Astrocyte of the cerebellum (primary cell): ENCODE measurements at regions not wholly inside any gene's neighbourhood (a gene's known extent, or its start where the extent isn't known, plus 50 kb on each side); places are given as distances from the start of the nearest gene placed in this dataset.

Source experiments
- DNase-seq: peaks from one replicate; pipeline ENCODE4 v3.0.0-alpha.2; 2011; ENCODE audit warnings: low read depth
- H3K4me3 ChIP-seq: 2 replicates; pipeline ENCODE4 v1.5.1; 2011; ENCODE audit warnings: mild to moderate bottlenecking, low read depth, low read length, moderate library complexity
- CTCF ChIP-seq: IDR thresholded peaks from 2 replicates; pipeline ENCODE4 v1.5.1; 2012; ENCODE audit warnings: low read length, low read depth, moderate library complexity, mild to moderate bottlenecking; ENCODE audit errors: missing control alignments
- in situ Hi-C: cut with HindIII; loops from 2 replicates; pipeline ENCODE4 v1.10.0; 2017; ENCODE audit warnings: low sequenced_read_pairs

DNA sequence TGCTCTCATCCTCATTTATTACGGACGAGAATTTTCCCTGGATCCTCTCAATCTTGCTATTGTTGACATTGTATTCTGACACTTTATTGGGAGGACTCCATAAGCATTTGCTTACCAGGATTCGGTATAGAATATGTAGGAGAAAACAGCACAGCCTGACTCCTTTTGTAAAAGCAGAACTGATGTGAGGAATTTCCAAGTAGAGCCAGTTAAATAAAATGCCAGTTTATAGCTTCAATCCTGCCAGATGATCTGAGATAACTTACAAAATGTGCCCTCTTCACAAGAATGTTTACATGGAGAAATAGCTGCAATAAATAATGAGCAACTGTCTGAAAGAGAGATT, 332.9 kb upstream of the PRICKLE1 start:
- H3K4me3 ChIP-seq, result no peak overlapping the region
- TF ChIP-seq CTCF, result no peak
- in situ Hi-C loops, result no loop called here
- no peak for DNase-seq

DNA sequence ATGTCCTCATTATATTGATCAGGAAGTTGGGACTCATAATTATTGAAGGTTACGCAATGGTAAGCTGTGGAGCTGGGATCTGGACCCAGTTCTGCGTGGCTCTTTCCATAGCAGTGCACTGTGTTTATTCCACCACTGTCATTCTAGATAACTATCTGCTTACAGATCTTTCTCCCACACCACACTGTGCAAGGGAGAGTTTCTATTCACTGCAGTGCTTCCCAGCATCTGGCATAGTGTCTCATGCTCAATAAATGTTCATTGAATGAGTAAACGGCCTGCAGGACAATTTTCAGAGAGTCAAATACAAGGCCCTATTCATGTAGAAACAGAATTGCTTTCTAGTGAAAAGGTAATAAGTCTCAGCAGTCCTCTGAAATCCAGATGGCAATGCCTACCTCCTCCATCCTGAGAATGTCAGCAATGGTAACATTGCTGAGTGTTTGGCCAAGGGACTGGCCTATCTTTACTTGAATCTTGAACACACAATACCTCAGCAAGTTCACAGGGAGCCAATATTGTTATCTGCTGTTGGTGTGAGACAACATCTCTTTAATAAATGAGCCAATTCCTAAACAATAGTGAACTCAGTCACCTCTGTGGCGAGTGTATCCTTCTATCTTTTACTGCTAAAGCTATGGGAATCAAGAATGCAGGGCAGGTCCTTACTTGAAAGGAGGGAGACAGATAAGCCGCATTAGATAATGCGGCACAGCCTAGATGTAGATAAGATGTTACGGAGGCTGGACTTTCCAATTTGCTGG, 332.4 kb upstream of the PRICKLE1 start:
- H3K4me3 ChIP-seq, result no peak overlapping the region
- no peak for TF ChIP-seq CTCF
- no peak for DNase-seq
- in situ Hi-C loops, result no loop called here

DNA sequence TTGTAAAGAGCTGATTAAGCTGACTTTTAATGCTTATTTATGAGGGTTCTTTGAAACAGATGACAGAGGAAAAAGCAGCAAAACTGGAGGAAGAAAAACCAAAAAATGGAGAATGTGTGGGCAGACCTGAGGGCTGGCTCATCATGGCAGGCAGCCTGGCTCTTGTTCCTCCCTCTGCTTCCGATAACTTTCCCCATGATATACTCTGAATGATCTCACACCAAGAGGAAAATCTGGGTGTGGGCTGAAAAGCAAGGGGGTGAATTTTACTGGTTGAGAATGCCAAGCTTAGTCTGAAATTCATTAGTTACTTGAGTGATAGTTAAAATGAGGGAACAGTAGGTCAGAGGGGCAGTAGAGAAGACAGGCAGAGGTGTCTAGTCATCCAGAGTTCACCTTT, 330.1 kb upstream of the PRICKLE1 start:
- TF ChIP-seq CTCF, result no peak
- no peak for DNase-seq
- no peak overlapping the region for H3K4me3 ChIP-seq
- in situ Hi-C loops, result no loop called here

DNA sequence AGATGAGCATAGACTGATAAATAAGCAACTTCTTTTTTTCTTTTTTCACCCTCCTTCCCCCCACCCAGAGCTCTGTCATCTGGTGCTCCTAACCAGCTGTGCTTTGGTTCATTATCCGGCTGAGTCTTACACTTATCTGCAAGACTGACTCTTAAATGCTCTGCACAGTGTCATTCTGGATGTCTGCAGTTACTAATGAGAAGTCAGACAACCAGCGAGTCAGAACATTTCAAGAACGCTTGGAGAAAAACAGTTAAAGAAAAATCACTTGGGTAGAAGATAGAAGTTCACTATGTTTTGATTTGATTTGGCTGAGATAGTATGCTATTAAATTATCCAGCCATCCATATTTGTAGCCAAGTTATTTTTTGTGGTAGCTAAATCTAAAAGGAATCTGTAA, 328.9 kb upstream of the PRICKLE1 start:
- in situ Hi-C loops, result no loop called here
- no peak for DNase-seq
- TF ChIP-seq CTCF, result no peak
- H3K4me3 ChIP-seq, result no peak overlapping the region

GRCh38 chr12:42916143-42916542, 326.6 kb upstream of the PRICKLE1 start:
- DNase-seq, result no peak
- no peak for TF ChIP-seq CTCF
- in situ Hi-C loops, result no loop called here
- no peak overlapping the region for H3K4me3 ChIP-seq

DNA sequence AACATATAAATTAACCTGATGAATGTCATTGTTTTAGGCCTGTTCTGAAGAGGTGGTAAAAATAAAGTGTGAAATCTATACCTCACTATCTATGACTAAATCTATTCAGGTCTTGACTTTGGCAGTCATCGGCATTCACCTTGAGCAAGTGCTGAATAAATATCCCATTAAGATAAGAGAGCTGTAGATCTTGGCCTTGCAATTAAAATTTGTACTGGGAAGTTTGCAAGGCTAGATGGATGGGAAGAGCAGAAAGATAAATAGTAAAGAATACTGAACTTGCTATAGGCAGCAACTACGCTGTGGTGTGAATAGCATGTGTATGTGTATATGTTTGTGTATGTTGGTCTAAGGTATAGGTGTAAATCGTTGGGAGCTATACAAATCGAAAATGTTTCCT, 325.9 kb upstream of the PRICKLE1 start:
- DNase-seq, result no peak
- no peak overlapping the region for H3K4me3 ChIP-seq
- in situ Hi-C loops, result no loop called here
- no peak for TF ChIP-seq CTCF
